ENCODE measurements at regions not wholly inside any gene's neighbourhood (a gene's known extent, or its start where the extent isn't known, plus 50 kb on each side); places are given as distances from the start of the nearest gene placed in this dataset.
A peak's percentile ranks its signal among the peaks of the same experiment; 100 is the strongest.

DNA sequence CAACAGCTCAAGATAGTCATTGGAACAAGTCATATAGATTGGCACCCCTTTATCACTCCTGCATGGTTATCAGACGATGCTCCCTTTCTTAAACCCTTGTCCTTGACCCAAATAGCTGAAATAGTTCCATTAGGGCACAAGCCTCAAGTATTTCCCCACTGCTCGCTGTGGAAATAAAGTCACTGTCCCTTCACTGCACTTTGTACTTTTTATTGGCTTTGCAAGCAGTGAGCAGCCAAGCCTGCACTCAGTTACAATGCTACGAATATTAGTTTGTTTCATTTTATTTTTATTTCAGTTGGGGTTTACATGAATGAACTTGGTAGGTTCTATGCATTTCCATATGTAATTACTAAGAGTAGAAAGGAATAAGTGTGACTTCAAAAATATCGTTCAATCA lies 1176.4 kb downstream of the BRINP3 start:
- no peaks in the 10 kb centered on the region for H3K27me3 Mint-ChIP-seq (ENCODE audit: low read depth, poor library complexity)
- no peaks in the 10 kb centered on the region for H3K9me3 Mint-ChIP-seq
- H3K4me3 Mint-ChIP-seq: no peak overlapping the region
- H3K4me1 Mint-ChIP-seq: no peaks in the 10 kb centered on the region
- TF ChIP-seq, protein P1, sequence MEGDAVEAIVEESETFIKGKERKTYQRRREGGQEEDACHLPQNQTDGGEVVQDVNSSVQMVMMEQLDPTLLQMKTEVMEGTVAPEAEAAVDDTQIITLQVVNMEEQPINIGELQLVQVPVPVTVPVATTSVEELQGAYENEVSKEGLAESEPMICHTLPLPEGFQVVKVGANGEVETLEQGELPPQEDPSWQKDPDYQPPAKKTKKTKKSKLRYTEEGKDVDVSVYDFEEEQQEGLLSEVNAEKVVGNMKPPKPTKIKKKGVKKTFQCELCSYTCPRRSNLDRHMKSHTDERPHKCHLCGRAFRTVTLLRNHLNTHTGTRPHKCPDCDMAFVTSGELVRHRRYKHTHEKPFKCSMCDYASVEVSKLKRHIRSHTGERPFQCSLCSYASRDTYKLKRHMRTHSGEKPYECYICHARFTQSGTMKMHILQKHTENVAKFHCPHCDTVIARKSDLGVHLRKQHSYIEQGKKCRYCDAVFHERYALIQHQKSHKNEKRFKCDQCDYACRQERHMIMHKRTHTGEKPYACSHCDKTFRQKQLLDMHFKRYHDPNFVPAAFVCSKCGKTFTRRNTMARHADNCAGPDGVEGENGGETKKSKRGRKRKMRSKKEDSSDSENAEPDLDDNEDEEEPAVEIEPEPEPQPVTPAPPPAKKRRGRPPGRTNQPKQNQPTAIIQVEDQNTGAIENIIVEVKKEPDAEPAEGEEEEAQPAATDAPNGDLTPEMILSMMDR (IDR thresholded peaks at IDR 0.05): no peak
- no peaks in the 10 kb centered on the region for H3K36me3 Mint-ChIP-seq (ENCODE audit: low read depth)
- DNase-seq: no peak
- no peak overlapping the region for H3K27ac Mint-ChIP-seq

DNA sequence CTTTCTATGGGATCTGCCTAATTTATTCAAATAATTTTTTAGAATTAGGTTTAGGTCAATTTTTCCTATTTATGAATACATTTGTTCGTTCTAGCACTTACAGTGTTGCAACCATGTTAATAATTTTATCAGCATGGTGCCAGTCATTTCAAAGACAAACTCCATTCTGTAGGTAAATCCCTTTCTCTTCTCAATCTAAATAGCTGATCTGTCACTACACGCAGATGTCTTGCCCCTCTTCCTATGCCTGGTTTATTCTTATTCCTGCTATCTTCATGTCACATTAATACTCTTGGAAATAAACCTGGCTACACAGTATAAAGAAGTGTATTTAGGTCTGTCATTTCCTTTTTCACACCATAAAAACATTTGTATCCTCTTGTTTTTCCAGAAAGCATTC lies 1172.4 kb downstream of the BRINP3 start:
- Mint-ChIP-seq H3K36me3 (ENCODE audit: low read depth) (no peaks in the 10 kb centered on the region), H3K27me3 (ENCODE audit: low read depth, poor library complexity) (no peaks in the 10 kb centered on the region), H3K4me1 (no peaks in the 10 kb centered on the region), H3K4me3 (no peak overlapping the region), H3K27ac (no peak overlapping the region), H3K9me3 (no peaks in the 10 kb centered on the region)
- TF ChIP-seq, protein P1 (IDR thresholded peaks at IDR 0.05): no peak
- no peak for DNase-seq

GRCh38 chr1:189311915-189312314 lies 1165.7 kb downstream of the BRINP3 start:
- no peak for DNase-seq
- Mint-ChIP-seq H3K27ac (no peak overlapping the region), H3K9me3 (no peaks in the 10 kb centered on the region), H3K27me3 (ENCODE audit: low read depth, poor library complexity) (peaks cover 3% of the 10 kb centered on the region), H3K4me3 (no peak overlapping the region), H3K36me3 (ENCODE audit: low read depth) (no peaks in the 10 kb centered on the region), H3K4me1 (no peaks in the 10 kb centered on the region)
- TF ChIP-seq, protein P1 (IDR thresholded peaks at IDR 0.05): no peak

GRCh38 chr1:189312499-189312898 lies 1165.2 kb downstream of the BRINP3 start:
- Mint-ChIP-seq H3K36me3 (ENCODE audit: low read depth) (no peaks in the 10 kb centered on the region), H3K4me1 (no peaks in the 10 kb centered on the region), H3K4me3 (no peak overlapping the region), H3K9me3 (no peaks in the 10 kb centered on the region), H3K27me3 (ENCODE audit: low read depth, poor library complexity) (peaks cover 3% of the 10 kb centered on the region), H3K27ac (no peak overlapping the region)
- no peak for DNase-seq
- TF ChIP-seq, protein P1 (IDR thresholded peaks at IDR 0.05): no peak

- Mint-ChIP-seq H3K27ac (peak overlapping the region; percentile 19), H3K9me3 (no peaks in the 10 kb centered on the region), H3K36me3 (ENCODE audit: low read depth) (no peaks in the 10 kb centered on the region), H3K4me3 (no peak overlapping the region), H3K4me1 (no peaks in the 10 kb centered on the region), H3K27me3 (ENCODE audit: low read depth, poor library complexity) (peaks cover 3% of the 10 kb centered on the region)
- TF ChIP-seq, protein P1 (IDR thresholded peaks at IDR 0.05): no peak
- no peak for DNase-seq
These were observed 1164.2 kb downstream of the BRINP3 start for GRCh38 chr1:189313488-189313887.

DNA sequence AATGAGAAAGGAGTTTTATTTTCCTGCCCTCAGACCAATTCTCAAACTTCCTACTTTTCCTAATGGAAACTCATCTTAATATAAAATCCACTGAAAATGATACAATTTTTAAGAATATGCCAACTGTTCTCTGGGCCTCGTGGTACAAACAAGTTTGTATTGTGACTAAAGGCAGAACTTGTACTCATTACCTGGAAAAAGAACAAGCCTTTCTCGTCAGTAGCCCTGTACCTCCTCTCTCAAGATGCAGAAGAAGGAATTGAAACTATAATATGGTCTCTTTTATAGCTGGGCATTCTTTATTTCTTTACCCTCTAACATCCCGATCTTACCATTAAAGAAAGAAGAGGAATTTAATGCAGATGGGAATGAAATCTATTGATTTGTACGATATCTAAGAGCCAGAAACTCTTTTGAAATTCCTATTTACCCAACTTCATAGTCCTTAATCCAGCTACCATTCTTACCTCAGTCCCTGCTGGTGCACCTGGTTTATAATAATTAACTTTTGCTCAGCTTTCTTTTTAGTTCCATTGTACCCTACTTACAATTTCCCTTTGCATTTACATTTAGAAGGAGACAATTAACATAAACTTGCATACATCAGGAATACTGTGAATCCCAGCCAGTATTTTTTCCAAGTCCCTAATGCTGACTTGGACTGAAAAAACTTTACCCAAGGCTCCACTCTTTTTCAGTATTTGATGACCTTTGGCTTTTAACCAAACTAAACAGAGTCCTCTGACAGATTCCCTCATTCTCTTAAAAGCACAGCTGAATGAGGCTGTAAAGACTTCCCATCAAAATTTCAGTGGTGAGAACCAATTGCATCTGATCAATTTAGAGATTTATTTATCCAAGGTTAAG lies 1162.4 kb downstream of the BRINP3 start:
- TF ChIP-seq, protein P1 (IDR thresholded peaks at IDR 0.05): no peak
- H3K27ac Mint-ChIP-seq: no peak overlapping the region
- no peaks in the 10 kb centered on the region for H3K36me3 Mint-ChIP-seq (ENCODE audit: low read depth)
- H3K4me1 Mint-ChIP-seq: no peaks in the 10 kb centered on the region
- DNase-seq: no peak
- no peak overlapping the region for H3K4me3 Mint-ChIP-seq
- H3K27me3 Mint-ChIP-seq (ENCODE audit: low read depth, poor library complexity): peaks cover 3% of the 10 kb centered on the region
- no peaks in the 10 kb centered on the region for H3K9me3 Mint-ChIP-seq

Measured in nephron progenitor cell (in vitro differentiated cells).